GM19023 (cell line): ENCODE measurements at regions not wholly inside any gene's neighbourhood (a gene's known extent, or its start where the extent isn't known, plus 50 kb on each side); places are given as distances from the start of the nearest gene placed in this dataset.

Experiments used
- ATAC-seq: cut with Tn5 transposase; IDR thresholded peaks from one replicate; pipeline ENCODE4 v1.9.1; 2021; ENCODE audit warnings: mild to moderate bottlenecking, moderate library complexity; ENCODE audit not compliant: unreplicated experiment

GRCh38 chr10:8588135-8588534 is 533.6 kb downstream of the GATA3 start:
- ATAC-seq = no peak

GRCh38 chr10:8590518-8590917 is 536.0 kb downstream of the GATA3 start:
- ATAC-seq = no peak

- no peak for ATAC-seq
Observed at GRCh38 chr10:8591640-8592039, 537.2 kb downstream of the GATA3 start.

GRCh38 chr10:8594176-8594575 is 539.7 kb downstream of the GATA3 start:
- no peak for ATAC-seq

- ATAC-seq = no peak
Observed at GRCh38 chr10:8594711-8595110, 540.2 kb downstream of the GATA3 start.

- no peak for ATAC-seq
Observed at GRCh38 chr10:8595140-8595539, 540.7 kb downstream of the GATA3 start.

- ATAC-seq = no peak
Observed at GRCh38 chr10:8596929-8597472, 542.5 kb downstream of the GATA3 start.

- ATAC-seq = no peak
Observed at GRCh38 chr10:8600192-8600591, 545.7 kb downstream of the GATA3 start.

GRCh38 chr10:8602821-8603220 is 548.3 kb downstream of the GATA3 start:
- ATAC-seq = no peak

GRCh38 chr10:8614054-8614565 is 559.6 kb downstream of the GATA3 start:
- no peak for ATAC-seq

GRCh38 chr10:8615118-8615517 is 560.6 kb downstream of the GATA3 start:
- ATAC-seq = no peak

GRCh38 chr10:8616166-8616565 is 561.7 kb downstream of the GATA3 start:
- peak; percentile 73 for ATAC-seq

GRCh38 chr10:8617792-8618191 is 563.3 kb downstream of the GATA3 start:
- no peak for ATAC-seq

- no peak for ATAC-seq
Observed at GRCh38 chr10:8618834-8619233, 564.3 kb downstream of the GATA3 start.

GRCh38 chr10:8628351-8628750 is 573.9 kb downstream of the GATA3 start:
- no peak for ATAC-seq

GRCh38 chr10:8633909-8634308 is 579.4 kb downstream of the GATA3 start:
- ATAC-seq = no peak

GRCh38 chr10:8636371-8636770 is 581.9 kb downstream of the GATA3 start:
- ATAC-seq = no peak

- ATAC-seq = no peak
Observed at GRCh38 chr10:8637640-8638039, 583.2 kb downstream of the GATA3 start.

GRCh38 chr10:8638088-8638672 is 583.7 kb downstream of the GATA3 start:
- no peak for ATAC-seq

- ATAC-seq = no peak
Observed at GRCh38 chr10:8639486-8640185, 585.1 kb downstream of the GATA3 start.

GRCh38 chr10:8640301-8640700 is 585.8 kb downstream of the GATA3 start:
- ATAC-seq = no peak

GRCh38 chr10:8640878-8641277 is 586.4 kb downstream of the GATA3 start:
- ATAC-seq = no peak
